Sigmoid colon (tissue), 6 donors: ENCODE measurements at regions not wholly inside any gene's neighbourhood (a gene's known extent, or its start where the extent isn't known, plus 50 kb on each side); places are given as distances from the start of the nearest gene placed in this dataset.

Experiments
- DNase-seq: peaks from one replicate; pipeline ENCODE4 v3.0.0-alpha.2; 2019
- H3K27ac ChIP-seq, 4 donors: fragments of 200-600 bp; sonication (generic); one replicate each; pipeline ENCODE4 v1.5.1; 2016 to 2019; ENCODE audit warnings: mild to moderate bottlenecking in 1 of 4
- H3K27me3 ChIP-seq, 3 donors: fragments of 200-600 bp; sonication (generic); one replicate each; pipeline ENCODE4 v1.5.1; 2019; ENCODE audit warnings: mild to moderate bottlenecking in 1 of 3
- H3K36me3 ChIP-seq, 4 donors: fragments of 200-600 bp; sonication (generic); one replicate each; pipeline ENCODE4 v1.5.1; 2016 to 2019
- H3K4me1 ChIP-seq, 4 donors: fragments of 200-600 bp; sonication (generic); one replicate each; pipeline ENCODE4 v1.5.1; 2017 to 2019
- H3K4me3 ChIP-seq, 4 donors: fragments of 200-600 bp; sonication (generic); one replicate each; pipeline ENCODE4 v1.5.1; 2017 to 2019; ENCODE audit warnings: mild to moderate bottlenecking in 2 of 4, moderate library complexity in 1 of 4
- H3K9me3 ChIP-seq, 4 donors: fragments of 200-600 bp in 3 of 4; sonication (generic) in 3 of 4; one replicate each; pipeline versions ENCODE4 v1.5.1 to v1.6.1; 2013 to 2019
- EP300 ChIP-seq, 4 donors: sonication (generic); formaldehyde crosslinking; IDR thresholded peaks; one replicate each; pipeline ENCODE4 v1.6.1; 2017; ENCODE audit warnings: antibody characterized with exemption in 4 of 4
- POLR2A ChIP-seq, 2 donors: fragments of 450-650 bp; IDR thresholded peaks; one replicate each; pipeline ENCODE4 v1.6.1; 2016; ENCODE audit warnings: antibody characterized with exemption in 2 of 2, mild to moderate bottlenecking in 2 of 2, moderate library complexity in 2 of 2
- POLR2AphosphoS5 ChIP-seq, 4 donors: sonication (generic); formaldehyde crosslinking; IDR thresholded peaks; one replicate each; pipeline ENCODE4 v1.6.1; 2017; ENCODE audit warnings: antibody characterized with exemption in 4 of 4
- whole genome bisulfite sequencing, 2 donors: extraction: QIAGEN DNeasy Blood & Tissue Kit; methylation state at CpG; one replicate each; pipeline ENCODE4 v1.1.7; 2013; 5-methylcytosine and 5-hydroxymethylcytosine counted together
- intact Hi-C: fragments of 100-400 bp; cut with DNase I; formaldehyde crosslinking; loops from one replicate; pipeline ENCODE4 v1.15.1; 2023
- TF ChIP-seq, protein P1 (sequence below), 4 experiments: fragments of 450-650 bp in 3 of 4; fragments of 200-600 bp in 1 of 4; IDR thresholded peaks; one replicate each; pipeline ENCODE4 v1.5.1; 2016 to 2019; ENCODE audit warnings: antibody characterized with exemption in 4 of 4, mild to moderate bottlenecking in 3 of 4, moderate library complexity in 2 of 4
- donor health status: healthy with polysubstance abuse.
- donor health status: healthy.

DNA sequence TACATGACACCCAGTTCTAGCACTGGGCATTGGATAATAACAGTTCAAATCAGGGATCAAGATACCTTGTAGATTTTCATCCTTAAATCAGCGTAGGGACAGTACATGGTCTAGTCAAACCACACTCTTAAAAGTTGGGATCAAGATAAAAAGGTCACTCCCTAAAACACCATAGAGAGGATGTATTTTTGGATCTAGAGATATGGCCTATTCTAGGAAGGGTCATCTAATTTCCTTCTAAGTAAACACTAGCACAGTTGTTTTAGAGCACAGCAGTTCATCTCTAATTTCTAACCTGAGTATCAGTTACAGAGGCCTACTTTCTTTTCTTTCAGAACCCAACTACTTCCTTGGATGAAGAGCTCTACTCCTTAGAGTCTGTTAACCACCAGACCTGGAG, 166.4 kb upstream of the GRIN3A start:
- no peaks in the 10 kb centered on the region for H3K27me3 ChIP-seq
- H3K4me1 ChIP-seq, result no peaks in the 10 kb centered on the region
- H3K27ac ChIP-seq, result no peak overlapping the region
- 86 to 98% methylated on average over 1 of the region's 1 CpG for WGBS, 2 donors
- no peak overlapping the region for H3K4me3 ChIP-seq
- no peak for TF ChIP-seq POLR2A (IDR thresholded peaks at IDR 0.05)
- no peak for DNase-seq
- intact Hi-C loops, result no loop called here
- H3K9me3 ChIP-seq, result no peaks in the 10 kb centered on the region
- H3K36me3 ChIP-seq, result no peaks in the 10 kb centered on the region

DNA sequence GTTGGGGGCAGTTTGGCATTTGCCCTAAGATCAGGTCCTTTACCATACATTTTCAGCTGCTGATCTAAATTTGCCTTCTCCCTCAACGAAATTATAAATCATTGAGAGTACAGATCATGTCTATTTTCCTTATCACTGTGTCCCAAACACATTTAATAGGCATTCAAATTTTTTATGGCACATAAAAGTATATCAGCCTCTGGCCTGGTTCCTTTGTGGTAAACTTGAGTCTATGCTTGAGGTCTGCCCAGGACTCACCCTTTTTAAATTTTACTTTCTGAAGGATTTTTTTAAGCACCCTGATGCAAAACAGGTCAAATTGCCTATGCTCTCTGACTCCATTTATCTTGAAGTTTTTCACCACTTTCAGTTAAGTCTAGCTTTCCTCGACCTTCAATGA, 163.6 kb upstream of the GRIN3A start:
- intact Hi-C loops, result no loop called here
- H3K27me3 ChIP-seq, result no peaks in the 10 kb centered on the region
- no peak overlapping the region for H3K27ac ChIP-seq
- DNase-seq, result no peak
- H3K4me1 ChIP-seq, result no peaks in the 10 kb centered on the region
- no peak overlapping the region for H3K4me3 ChIP-seq
- no peaks in the 10 kb centered on the region for H3K9me3 ChIP-seq
- no peaks in the 10 kb centered on the region for H3K36me3 ChIP-seq
- WGBS, 2 donors, result 38 to 59% methylated on average over 2 of the region's 2 CpGs
- TF ChIP-seq POLR2AphosphoS5 (IDR thresholded peaks at IDR 0.05) (no peak), POLR2A (IDR thresholded peaks at IDR 0.05) (no peak), EP300 (IDR thresholded peaks at IDR 0.05) (no peak)
- TF ChIP-seq, protein P1, sequence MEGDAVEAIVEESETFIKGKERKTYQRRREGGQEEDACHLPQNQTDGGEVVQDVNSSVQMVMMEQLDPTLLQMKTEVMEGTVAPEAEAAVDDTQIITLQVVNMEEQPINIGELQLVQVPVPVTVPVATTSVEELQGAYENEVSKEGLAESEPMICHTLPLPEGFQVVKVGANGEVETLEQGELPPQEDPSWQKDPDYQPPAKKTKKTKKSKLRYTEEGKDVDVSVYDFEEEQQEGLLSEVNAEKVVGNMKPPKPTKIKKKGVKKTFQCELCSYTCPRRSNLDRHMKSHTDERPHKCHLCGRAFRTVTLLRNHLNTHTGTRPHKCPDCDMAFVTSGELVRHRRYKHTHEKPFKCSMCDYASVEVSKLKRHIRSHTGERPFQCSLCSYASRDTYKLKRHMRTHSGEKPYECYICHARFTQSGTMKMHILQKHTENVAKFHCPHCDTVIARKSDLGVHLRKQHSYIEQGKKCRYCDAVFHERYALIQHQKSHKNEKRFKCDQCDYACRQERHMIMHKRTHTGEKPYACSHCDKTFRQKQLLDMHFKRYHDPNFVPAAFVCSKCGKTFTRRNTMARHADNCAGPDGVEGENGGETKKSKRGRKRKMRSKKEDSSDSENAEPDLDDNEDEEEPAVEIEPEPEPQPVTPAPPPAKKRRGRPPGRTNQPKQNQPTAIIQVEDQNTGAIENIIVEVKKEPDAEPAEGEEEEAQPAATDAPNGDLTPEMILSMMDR (IDR thresholded peaks at IDR 0.05), result no peak

GRCh38 chr9:101897196-101897595, 158.7 kb upstream of the GRIN3A start:
- no peaks in the 10 kb centered on the region for H3K36me3 ChIP-seq
- WGBS, 2 donors, result 33 to 74% methylated on average over 1 of the region's 1 CpG
- H3K9me3 ChIP-seq, result no peaks in the 10 kb centered on the region
- no peak overlapping the region for H3K4me3 ChIP-seq
- H3K27me3 ChIP-seq, result no peaks in the 10 kb centered on the region
- DNase-seq, result no peak
- no peak for TF ChIP-seq POLR2AphosphoS5 (IDR thresholded peaks at IDR 0.05)
- TF ChIP-seq EP300 (IDR thresholded peaks at IDR 0.05), result no peak
- TF ChIP-seq, protein P1 (IDR thresholded peaks at IDR 0.05), result no peak
- no peak for TF ChIP-seq POLR2A (IDR thresholded peaks at IDR 0.05)
- intact Hi-C loops, result no loop called here
- no peak overlapping the region for H3K27ac ChIP-seq
- no peaks in the 10 kb centered on the region for H3K4me1 ChIP-seq

- H3K4me3 ChIP-seq, result no peak overlapping the region
- no peaks in the 10 kb centered on the region for H3K27me3 ChIP-seq
- WGBS, 2 donors, result 59 to 77% methylated on average over 7 of the region's 7 CpGs
- TF ChIP-seq EP300 (IDR thresholded peaks at IDR 0.05) (no peak), POLR2AphosphoS5 (IDR thresholded peaks at IDR 0.05) (no peak), POLR2A (IDR thresholded peaks at IDR 0.05) (no peak)
- TF ChIP-seq, protein P1 (IDR thresholded peaks at IDR 0.05), result no peak
- no peak for DNase-seq
- no peak overlapping the region for H3K27ac ChIP-seq
- no peaks in the 10 kb centered on the region for H3K4me1 ChIP-seq
- no peaks in the 10 kb centered on the region for H3K9me3 ChIP-seq
- intact Hi-C loops, result no loop called here
- H3K36me3 ChIP-seq, result no peaks in the 10 kb centered on the region
Observed at GRCh38 chr9:101893661-101894646, 155.5 kb upstream of the GRIN3A start.

DNA sequence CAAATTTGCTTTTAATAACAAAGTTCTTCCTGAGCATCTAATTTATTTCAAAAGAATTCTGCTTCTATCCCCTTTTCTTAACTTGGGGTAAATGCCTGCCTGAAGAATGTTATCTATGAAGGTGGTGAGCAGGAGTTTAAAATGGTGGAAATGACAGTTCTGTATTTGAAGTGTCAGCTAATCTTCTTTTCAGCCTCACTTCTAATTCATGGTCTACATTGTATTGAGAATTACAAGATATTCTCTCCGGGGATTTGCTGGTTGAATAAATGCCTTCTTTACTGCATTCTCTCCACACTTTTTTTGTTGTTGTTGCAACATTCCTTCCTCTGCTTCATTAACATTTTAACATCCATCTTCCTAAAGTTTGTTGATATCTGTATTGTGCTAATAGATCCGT, 143.1 kb upstream of the GRIN3A start:
- H3K36me3 ChIP-seq, result no peaks in the 10 kb centered on the region
- H3K4me1 ChIP-seq, result no peaks in the 10 kb centered on the region
- H3K4me3 ChIP-seq, result no peak overlapping the region
- intact Hi-C loops, result no loop called here
- no peak for TF ChIP-seq POLR2AphosphoS5 (IDR thresholded peaks at IDR 0.05)
- no peak for TF ChIP-seq EP300 (IDR thresholded peaks at IDR 0.05)
- TF ChIP-seq, protein P1 (IDR thresholded peaks at IDR 0.05), result no peak
- TF ChIP-seq POLR2A (IDR thresholded peaks at IDR 0.05), result no peak
- no peak for DNase-seq
- H3K27ac ChIP-seq, result no peak overlapping the region
- 79 to 83% methylated on average over 2 of the region's 2 CpGs for WGBS, 2 donors
- H3K27me3 ChIP-seq, result no peaks in the 10 kb centered on the region
- H3K9me3 ChIP-seq, result no peaks in the 10 kb centered on the region
